Endothelial cell of umbilical vein (primary cell): ENCODE measurements at regions not wholly inside any gene's neighbourhood (a gene's known extent, or its start where the extent isn't known, plus 50 kb on each side); places are given as distances from the start of the nearest gene placed in this dataset.

Experiments used
- BruUV-seq: library from RNA; stranded (reverse); fragments of 400-500 nt; replicated peaks from 2 replicates; lab custom pipeline; 2021; lab: Mats Ljungman, UMichigan
- CTCF ChIA-PET: fragments of 300-600, 350-600 bp; sonication (Branson Sonifier 250); formaldehyde crosslinking; loops from one replicate; lab custom pipeline; 2021; ENCODE audit warnings: antibody characterized with exemption, inconsistent platforms; lab: Charles Lee
- POLR2A ChIA-PET: fragments of 300-600, 350-600 bp; sonication (Branson Sonifier 250); formaldehyde crosslinking; loops from one replicate; lab custom pipeline; 2021; ENCODE audit warnings: antibody characterized with exemption, inconsistent platforms; lab: Charles Lee
- DNase-seq: peaks from one replicate; pipeline ENCODE4 v3.0.0-alpha.2; 2011; ENCODE audit warnings: low read depth, low spot score
- FAIRE-seq: peaks from 2 replicates; lab custom pipeline; 2011; peaks lifted over from hg19 to GRCh38; lab: Jason Lieb, UNC
- H2AFZ ChIP-seq: 2 replicates; pipeline ENCODE4 v1.6.0; 2012; ENCODE audit warnings: low read depth, low read length, control low read depth, inconsistent platforms
- H3K27ac ChIP-seq: 2 replicates; pipeline ENCODE4 v1.5.1; 2011; ENCODE audit warnings: low read depth, mild to moderate bottlenecking, control low read depth, low read length, moderate library complexity; ENCODE audit not compliant: insufficient read depth
- H3K27me3 ChIP-seq, 2 experiments: 2 replicates each; pipeline versions ENCODE4 v1.6.0 to v1.6.1; 2011; ENCODE audit warnings: low read length in 2 of 2, mixed read lengths in 1 of 2; ENCODE audit not compliant: control insufficient read depth in 2 of 2, insufficient read depth in 2 of 2
- H3K36me3 ChIP-seq, 2 experiments: 2 replicates in 1 of 2; 3 replicates in 1 of 2; pipeline ENCODE4 v1.5.1; 2011; ENCODE audit warnings: low read length in 2 of 2, mild to moderate bottlenecking in 1 of 2, moderate library complexity in 1 of 2; ENCODE audit not compliant: control insufficient read depth in 2 of 2, insufficient read depth in 2 of 2; ENCODE audit errors: extremely low read depth in 1 of 2
- H3K4me1 ChIP-seq: 3 replicates; pipeline ENCODE4 v1.5.1; 2011; ENCODE audit warnings: mild to moderate bottlenecking, low read length; ENCODE audit not compliant: control insufficient read depth, insufficient read depth; ENCODE audit errors: extremely low read depth
- H3K4me2 ChIP-seq: 2 replicates; pipeline ENCODE4 v1.6.1; 2011; ENCODE audit warnings: low read length, control low read depth, mixed read lengths; ENCODE audit not compliant: insufficient read depth
- H3K4me3 ChIP-seq, 3 experiments: fragments of 200-600 bp in 1 of 3; sonication (generic), shearing (Covaris generic) in 1 of 3; replicated peaks in 1 of 3; 2 replicates each; pipeline ENCODE4 v1.5.1; 2011 to 2016; ENCODE audit warnings: control low read depth in 3 of 3, low read length in 3 of 3, mild to moderate bottlenecking in 2 of 3, inconsistent platforms in 1 of 3, low read depth in 1 of 3, moderate library complexity in 1 of 3; ENCODE audit not compliant: insufficient read depth in 1 of 3
- H3K79me2 ChIP-seq: 2 replicates; pipeline ENCODE4 v1.6.0; 2012; ENCODE audit warnings: low read length, inconsistent platforms; ENCODE audit not compliant: control insufficient read depth, insufficient read depth
- H3K9ac ChIP-seq: replicated peaks from 2 replicates; pipeline ENCODE3; 2011; ENCODE audit warnings: low read length, control low read depth; ENCODE audit not compliant: insufficient read depth; ENCODE audit errors: extremely low read depth
- H3K9me1 ChIP-seq: replicated peaks from 3 replicates; pipeline ENCODE4 v1.6.0; 2011; ENCODE audit warnings: mild to moderate bottlenecking, low read length; ENCODE audit not compliant: control insufficient read depth, insufficient read depth; ENCODE audit errors: extremely low read depth
- H3K9me3 ChIP-seq: replicated peaks from 2 replicates; pipeline ENCODE4 v1.5.1; 2012; ENCODE audit warnings: low read length, inconsistent platforms; ENCODE audit not compliant: control insufficient read depth, insufficient read depth
- H4K20me1 ChIP-seq: replicated peaks from 2 replicates; pipeline ENCODE3; 2011; ENCODE audit warnings: mild to moderate bottlenecking, low read length; ENCODE audit not compliant: control insufficient read depth, insufficient read depth; ENCODE audit errors: extremely low read depth
- CTCF ChIP-seq, 2 donors: IDR thresholded peaks; 1 replicate in 1 of 2; 2 replicates in 1 of 2; pipeline ENCODE4 v1.5.1; 2011; ENCODE audit warnings: low read length in 2 of 2, mild to moderate bottlenecking in 2 of 2, moderate library complexity in 2 of 2, control low read depth in 1 of 2, inconsistent platforms in 1 of 2, low read depth in 1 of 2; ENCODE audit not compliant: insufficient read depth in 1 of 2; ENCODE audit errors: extremely low read depth in 1 of 2
- FOS ChIP-seq: IDR thresholded peaks from 2 replicates; pipeline ENCODE4 v1.6.1; 2011; ENCODE audit warnings: mild to moderate bottlenecking, low read length, moderate library complexity, borderline replicate concordance; ENCODE audit not compliant: insufficient read depth
- GATA2 ChIP-seq: IDR thresholded peaks from 2 replicates; pipeline ENCODE4 v1.7.0; 2011; ENCODE audit warnings: low read depth, mild to moderate bottlenecking, moderate library complexity, mixed read lengths, low read length; ENCODE audit not compliant: insufficient read length, insufficient read depth
- JUN ChIP-seq: IDR thresholded peaks from 2 replicates; pipeline ENCODE4 v1.6.1; 2011; ENCODE audit warnings: borderline replicate concordance, low read depth; ENCODE audit not compliant: insufficient read length, insufficient read depth
- MAX ChIP-seq: IDR thresholded peaks from 2 replicates; pipeline ENCODE4 v1.6.1; 2011; ENCODE audit not compliant: insufficient read depth, insufficient read length
- MYC ChIP-seq: IDR thresholded peaks from one replicate; pipeline ENCODE4 v1.6.1; 2011; ENCODE audit warnings: mild to moderate bottlenecking, low read depth, low read length
- POLR2A ChIP-seq: IDR thresholded peaks from 2 replicates; pipeline ENCODE4 v1.6.1; 2012; ENCODE audit warnings: low read depth, mild to moderate bottlenecking, control low read depth, low read length
- POLR2AphosphoS5 ChIP-seq: IDR thresholded peaks from 2 replicates; pipeline ENCODE4 v1.6.1; 2012; ENCODE audit warnings: low read depth, mild to moderate bottlenecking, control low read depth, low read length, moderate library complexity; ENCODE audit not compliant: insufficient read depth
- dilution Hi-C: fragments of 300-500 bp; cut with MboI; formaldehyde crosslinking; loops from one replicate; pipeline ENCODE4 v1.15.0; 2019; ENCODE audit warnings: low sequenced_read_pairs; ENCODE audit not compliant: extremely low pct_ligation_motif_present
- intact Hi-C: fragments of 100-400 bp; cut with micrococcal nuclease; formaldehyde crosslinking; loops from one replicate; pipeline ENCODE4 v1.10.0; 2022

GRCh38 chr1:55428231-55428630 lies 213.1 kb upstream of the USP24 start:
- intact Hi-C loops = no loop called here
- DNase-seq = no peak

DNA sequence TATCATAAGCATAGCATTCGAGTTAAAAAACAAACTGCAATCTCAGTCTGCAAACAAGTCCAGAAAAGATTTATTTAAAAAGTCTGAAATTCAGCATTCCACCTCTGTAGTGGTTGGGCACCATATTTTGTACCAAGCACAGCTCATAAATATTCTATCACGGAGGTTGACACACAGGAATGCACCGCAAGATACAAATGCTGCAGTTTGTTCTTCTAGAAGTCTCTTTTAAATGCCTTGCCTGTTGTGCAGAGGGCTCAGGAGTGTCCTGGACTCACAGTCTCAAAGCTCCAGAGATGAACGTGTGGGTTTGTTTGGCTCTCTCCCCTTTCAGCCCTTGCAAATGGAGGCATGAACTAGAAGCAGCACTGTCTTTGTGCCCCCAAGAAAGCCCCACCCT lies 212.4 kb upstream of the USP24 start:
- H3K4me2 ChIP-seq = no peak overlapping the region
- H3K4me1 ChIP-seq = peaks cover 32% of the 10 kb centered on the region
- no peaks in the 10 kb centered on the region for H3K9me3 ChIP-seq
- FAIRE-seq (no peak), DNase-seq (no peak)
- no peak overlapping the region for H3K9ac ChIP-seq
- H3K27ac ChIP-seq = peak overlapping the region; percentile 93
- intact Hi-C loops = no loop called here
- no peaks in the 10 kb centered on the region for H3K27me3 ChIP-seq
- H3K36me3 ChIP-seq = no peaks in the 10 kb centered on the region
- no peaks in the 10 kb centered on the region for H3K9me1 ChIP-seq
- no peak overlapping the region for H3K4me3 ChIP-seq
- H3K79me2 ChIP-seq = no peaks in the 10 kb centered on the region
- H4K20me1 ChIP-seq = no peaks in the 10 kb centered on the region
- no peak overlapping the region for H2AFZ ChIP-seq
- TF ChIP-seq GATA2 = no peak
- no peak for TF ChIP-seq JUN
- TF ChIP-seq FOS = no peak
- TF ChIP-seq POLR2AphosphoS5 = no peak
- no peak for TF ChIP-seq CTCF (IDR thresholded peaks at IDR 0.05; ENCODE audit: extremely low read depth in 1 of 2, insufficient read depth in 1 of 2, low read depth in 1 of 2, low read length in 2 of 2)
- TF ChIP-seq MYC = no peak
- no peak for TF ChIP-seq POLR2A
- TF ChIP-seq MAX = no peak
- POLR2A ChIA-PET = no interaction called here
- BruUV-seq = no TSS peak
- CTCF ChIA-PET = interaction anchor here (1.0 to 2.8 kb wide), 4 partner anchors 49 to 1157 kb away, joined by 3 to 22 read pairs (median 6); no protein-coding TSS in a partner anchor
- dilution Hi-C loops = no loop called here

More at GRCh38 chr1:55428231-55428630, 213.1 kb upstream of the USP24 start:
- BruUV-seq = no TSS peak
- Histone ChIP-seq H3K36me3 (no peaks in the 10 kb centered on the region), H3K27me3 (no peaks in the 10 kb centered on the region), H2AFZ (peak overlapping the region; percentile 10), H4K20me1 (no peaks in the 10 kb centered on the region), H3K79me2 (no peaks in the 10 kb centered on the region), H3K4me3 (no peak overlapping the region), H3K9me3 (no peaks in the 10 kb centered on the region), H3K4me2 (no peak overlapping the region), H3K4me1 (peaks cover 32% of the 10 kb centered on the region), H3K27ac (peak overlapping the region; percentile 93), H3K9me1 (no peaks in the 10 kb centered on the region), H3K9ac (peak overlapping the region; percentile 37)
- dilution Hi-C loops = no loop called here
- POLR2A ChIA-PET = interaction anchor here (0.7 to 1.1 kb wide), 3 partner anchors 36 to 51 kb away, joined by 3 read pairs; no protein-coding TSS in a partner anchor
- TF ChIP-seq GATA2 = no peak
- CTCF ChIA-PET = interaction anchor here (0.8 to 2.8 kb wide), 7 partner anchors 14 to 1157 kb away, joined by 3 to 22 read pairs (median 5); no protein-coding TSS in a partner anchor
- no peak for FAIRE-seq
